Inferior parietal cortex (tissue), 1 donor: ENCODE measurements at regions not wholly inside any gene's neighbourhood (a gene's known extent, or its start where the extent isn't known, plus 50 kb on each side); places are given as distances from the start of the nearest gene placed in this dataset.

Source experiments
- DNase-seq: peaks from one replicate; pipeline ENCODE4 v3.0.0-alpha.2; 2016; ENCODE audit errors: extremely low spot score

- no peak for DNase-seq
Measured at GRCh38 chr18:71523483-71524435, 1020.4 kb downstream of the CBLN2 start.

- DNase-seq: no peak
Measured at GRCh38 chr18:71505526-71505925, 1038.6 kb downstream of the CBLN2 start.

- no peak for DNase-seq
Measured at GRCh38 chr18:71503222-71503621, 1040.9 kb downstream of the CBLN2 start.

- no peak for DNase-seq
Measured at GRCh38 chr18:71485611-71486010, 1058.5 kb downstream of the CBLN2 start.

GRCh38 chr18:71471963-71472725 lies 1072.0 kb downstream of the CBLN2 start:
- DNase-seq: no peak

GRCh38 chr18:71456206-71456605 lies 1087.9 kb downstream of the CBLN2 start:
- no peak for DNase-seq

- no peak for DNase-seq
Measured at GRCh38 chr18:71450257-71450656, 1093.9 kb downstream of the CBLN2 start.

- no peak for DNase-seq
Measured at GRCh38 chr18:71443706-71444480, 1100.2 kb downstream of the CBLN2 start.

- DNase-seq: no peak
Measured at GRCh38 chr18:71442731-71443141, 1101.4 kb downstream of the CBLN2 start.

- DNase-seq: no peak
Measured at GRCh38 chr18:71441156-71441555, 1103.0 kb downstream of the CBLN2 start.

GRCh38 chr18:71437511-71437910 lies 1106.6 kb downstream of the CBLN2 start:
- no peak for DNase-seq

GRCh38 chr18:71433373-71433772 lies 1110.8 kb downstream of the CBLN2 start:
- DNase-seq: no peak

- no peak for DNase-seq
Measured at GRCh38 chr18:71431689-71432088, 1112.5 kb downstream of the CBLN2 start.

GRCh38 chr18:71431171-71431570 lies 1113.0 kb downstream of the CBLN2 start:
- DNase-seq: peak; percentile 20

- DNase-seq: no peak
Measured at GRCh38 chr18:71426441-71426840, 1117.7 kb downstream of the CBLN2 start.

- DNase-seq: no peak
Measured at GRCh38 chr18:71405169-71405809, 1116.4 kb downstream of the SOCS6 start.

- DNase-seq: no peak
Measured at GRCh38 chr18:71403501-71403900, 1114.7 kb downstream of the SOCS6 start.

- peak; percentile 64 for DNase-seq
Measured at GRCh38 chr18:71398531-71398930, 1109.7 kb downstream of the SOCS6 start.

GRCh38 chr18:71388148-71388547 lies 1099.3 kb downstream of the SOCS6 start:
- no peak for DNase-seq

GRCh38 chr18:71374294-71375000 lies 1085.6 kb downstream of the SOCS6 start:
- DNase-seq: no peak
